Spleen (tissue), 11 donors: ENCODE measurements at regions not wholly inside any gene's neighbourhood (a gene's known extent, or its start where the extent isn't known, plus 50 kb on each side); places are given as distances from the start of the nearest gene placed in this dataset.

ENCODE experiments used
- DNase-seq: peaks from one replicate; pipeline ENCODE4 v3.0.0-alpha.2; 2020
- H3K27ac ChIP-seq, 8 donors: fragments of 200-600 bp; sonication (generic) in 7 of 8; 1 replicate in 4 of 8; 2 replicates in 4 of 8; pipeline versions ENCODE4 v1.5.0 to v1.8.0; 2016 to 2021; ENCODE audit warnings: inconsistent platforms in 4 of 8, mild to moderate bottlenecking in 4 of 8, moderate library complexity in 1 of 8
- H3K27me3 ChIP-seq, 7 donors: fragments of 200-600 bp; sonication (generic) in 6 of 7; replicated peaks in 1 of 7; 1 replicate in 4 of 7; 2 replicates in 3 of 7; pipeline versions ENCODE4 v1.5.0 to v1.8.0; 2016 to 2021; ENCODE audit warnings: inconsistent platforms in 3 of 7, mild to moderate bottlenecking in 1 of 7
- H3K36me3 ChIP-seq, 6 donors: fragments of 200-600 bp; sonication (generic) in 5 of 6; 1 replicate in 4 of 6; 2 replicates in 2 of 6; pipeline versions ENCODE4 v1.5.0 to v1.8.0; 2016 to 2021; ENCODE audit warnings: inconsistent platforms in 2 of 6
- H3K4me1 ChIP-seq, 6 donors: fragments of 200-600 bp; sonication (generic) in 5 of 6; 1 replicate in 3 of 6; 2 replicates in 3 of 6; pipeline versions ENCODE4 v1.5.0 to v1.8.0; 2016 to 2021; ENCODE audit warnings: inconsistent platforms in 3 of 6
- H3K4me3 ChIP-seq, 8 donors: fragments of 200-600 bp; sonication (generic) in 7 of 8; 1 replicate in 4 of 8; 2 replicates in 4 of 8; pipeline versions ENCODE4 v1.5.0 to v1.8.0; 2016 to 2021; ENCODE audit warnings: inconsistent platforms in 4 of 8, mild to moderate bottlenecking in 4 of 8, moderate library complexity in 2 of 8
- H3K9me3 ChIP-seq, 8 donors: fragments of 200-600 bp; sonication (generic) in 7 of 8; 1 replicate in 4 of 8; 2 replicates in 4 of 8; pipeline versions ENCODE4 v1.5.0 to v1.8.0; 2016 to 2021; ENCODE audit warnings: inconsistent platforms in 4 of 8
- POLR2A ChIP-seq, 3 donors: fragments of 450-650 bp; IDR thresholded peaks; one replicate each; pipeline ENCODE4 v1.5.1; 2017; ENCODE audit warnings: antibody characterized with exemption in 3 of 3, mild to moderate bottlenecking in 1 of 3
- POLR2AphosphoS5 ChIP-seq, 3 donors: sonication (generic); formaldehyde crosslinking; IDR thresholded peaks; one replicate each; pipeline ENCODE4 v1.5.1; 2017; ENCODE audit warnings: antibody characterized with exemption in 3 of 3
- WGBS, 5 donors: extraction: QIAGEN DNeasy Blood & Tissue Kit in 3 of 5; methylation state at CpG; one replicate each; pipeline versions ENCODE4 v1.1.5 to v1.1.7; 2013 to 2018; 5-methylcytosine and 5-hydroxymethylcytosine counted together
- intact Hi-C: fragments of 100-400 bp; cut with DNase I; formaldehyde crosslinking; loops from one replicate; pipeline ENCODE4 v1.15.0; 2023; ENCODE audit warnings: low total_unique reads
- TF ChIP-seq, protein P1 (sequence below), 11 experiments: fragments of 200-600 bp in 7 of 11; fragments of 450-650 bp in 4 of 11; sonication (generic) in 4 of 11; IDR thresholded peaks in 8 of 11; conservative IDR thresholded peaks in 3 of 11; 1 replicate in 7 of 11; 2 replicates in 4 of 11; pipeline versions ENCODE4 v1.4.0 to v1.8.0; 2016 to 2021; ENCODE audit warnings: antibody characterized with exemption in 11 of 11, inconsistent platforms in 4 of 11, mild to moderate bottlenecking in 1 of 11
- donor health status: healthy with polysubstance abuse.
- donor health status: DM: no; HTN: no; CAD: no; lungs with moderate emphysema.
- donor health status: DM: no; HTN: no; CAD: no.
- donor health status: Bipolar disorder and iron deficiency.
- donor health status: healthy.
- donor health status: DM: no; HTN: no; CAD: no.
- donor health status: DM: yes; HTN: yes; CAD: no.

DNA sequence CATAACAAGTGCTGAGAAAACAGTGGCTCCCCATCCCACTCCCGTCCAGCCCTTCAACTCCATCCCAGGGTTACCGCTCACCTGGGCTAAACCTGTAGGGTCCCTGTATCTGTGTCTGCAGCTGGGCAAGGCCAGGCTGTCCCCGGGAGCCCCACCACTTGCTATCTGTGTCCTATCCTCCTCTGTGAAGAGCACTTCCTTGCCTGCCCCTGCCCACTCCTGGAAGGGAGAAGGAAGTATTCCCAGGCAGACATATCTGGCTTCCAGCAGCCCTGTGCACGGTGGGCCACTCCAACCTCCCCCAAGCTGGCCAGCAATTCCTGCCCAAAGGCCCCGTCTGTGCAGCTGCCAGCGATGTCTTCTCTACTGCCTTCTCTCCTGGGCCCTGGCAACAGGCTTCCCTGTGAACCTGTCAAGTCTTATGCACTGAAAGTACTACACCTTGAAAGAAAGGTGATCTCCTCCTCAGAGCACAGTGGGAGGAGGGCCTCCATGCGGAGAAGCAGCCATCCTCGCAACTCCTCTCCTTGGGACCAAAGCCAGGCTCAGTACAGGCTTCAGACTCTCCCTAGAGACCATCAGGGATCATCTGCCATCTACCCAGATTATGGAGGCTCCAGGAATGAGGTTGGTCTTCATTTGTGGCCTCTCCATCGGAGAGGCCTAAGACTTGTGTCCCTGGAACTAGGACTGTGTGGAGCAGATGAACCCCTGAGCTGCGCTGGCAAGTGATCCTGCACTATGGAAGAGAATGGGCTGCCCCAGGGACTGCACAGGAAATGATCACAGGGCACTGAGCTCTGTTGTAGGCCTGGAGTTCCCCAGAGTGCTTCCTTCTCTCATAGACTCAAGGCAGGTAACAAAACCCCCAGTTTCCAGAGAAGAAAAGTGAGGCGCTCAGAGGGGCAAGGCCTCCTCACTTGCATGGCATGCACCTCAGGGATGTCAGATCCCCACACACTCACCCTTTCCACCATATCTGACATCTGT lies 663.6 kb downstream of the BCL11B start:
- Histone ChIP-seq H3K27ac (no peak overlapping the region), H3K36me3 (no peaks in the 10 kb centered on the region), H3K4me3 (no peak overlapping the region), H3K9me3 (no peaks in the 10 kb centered on the region), H3K27me3 (no peaks in the 10 kb centered on the region), H3K4me1 (no peaks in the 10 kb centered on the region)
- WGBS, 5 donors, result 82 to 91% (median 84%) methylated on average over 11 of the region's 11 CpGs
- TF ChIP-seq POLR2A (IDR thresholded peaks at IDR 0.05) (no peak), POLR2AphosphoS5 (IDR thresholded peaks at IDR 0.05) (no peak)
- TF ChIP-seq, protein P1, sequence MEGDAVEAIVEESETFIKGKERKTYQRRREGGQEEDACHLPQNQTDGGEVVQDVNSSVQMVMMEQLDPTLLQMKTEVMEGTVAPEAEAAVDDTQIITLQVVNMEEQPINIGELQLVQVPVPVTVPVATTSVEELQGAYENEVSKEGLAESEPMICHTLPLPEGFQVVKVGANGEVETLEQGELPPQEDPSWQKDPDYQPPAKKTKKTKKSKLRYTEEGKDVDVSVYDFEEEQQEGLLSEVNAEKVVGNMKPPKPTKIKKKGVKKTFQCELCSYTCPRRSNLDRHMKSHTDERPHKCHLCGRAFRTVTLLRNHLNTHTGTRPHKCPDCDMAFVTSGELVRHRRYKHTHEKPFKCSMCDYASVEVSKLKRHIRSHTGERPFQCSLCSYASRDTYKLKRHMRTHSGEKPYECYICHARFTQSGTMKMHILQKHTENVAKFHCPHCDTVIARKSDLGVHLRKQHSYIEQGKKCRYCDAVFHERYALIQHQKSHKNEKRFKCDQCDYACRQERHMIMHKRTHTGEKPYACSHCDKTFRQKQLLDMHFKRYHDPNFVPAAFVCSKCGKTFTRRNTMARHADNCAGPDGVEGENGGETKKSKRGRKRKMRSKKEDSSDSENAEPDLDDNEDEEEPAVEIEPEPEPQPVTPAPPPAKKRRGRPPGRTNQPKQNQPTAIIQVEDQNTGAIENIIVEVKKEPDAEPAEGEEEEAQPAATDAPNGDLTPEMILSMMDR (IDR thresholded peaks at IDR 0.05 in 8 of 11, conservative IDR thresholded peaks at IDR 0.05 in 3 of 11), result no peak
- intact Hi-C loops, result no loop called here
- no peak for DNase-seq

DNA sequence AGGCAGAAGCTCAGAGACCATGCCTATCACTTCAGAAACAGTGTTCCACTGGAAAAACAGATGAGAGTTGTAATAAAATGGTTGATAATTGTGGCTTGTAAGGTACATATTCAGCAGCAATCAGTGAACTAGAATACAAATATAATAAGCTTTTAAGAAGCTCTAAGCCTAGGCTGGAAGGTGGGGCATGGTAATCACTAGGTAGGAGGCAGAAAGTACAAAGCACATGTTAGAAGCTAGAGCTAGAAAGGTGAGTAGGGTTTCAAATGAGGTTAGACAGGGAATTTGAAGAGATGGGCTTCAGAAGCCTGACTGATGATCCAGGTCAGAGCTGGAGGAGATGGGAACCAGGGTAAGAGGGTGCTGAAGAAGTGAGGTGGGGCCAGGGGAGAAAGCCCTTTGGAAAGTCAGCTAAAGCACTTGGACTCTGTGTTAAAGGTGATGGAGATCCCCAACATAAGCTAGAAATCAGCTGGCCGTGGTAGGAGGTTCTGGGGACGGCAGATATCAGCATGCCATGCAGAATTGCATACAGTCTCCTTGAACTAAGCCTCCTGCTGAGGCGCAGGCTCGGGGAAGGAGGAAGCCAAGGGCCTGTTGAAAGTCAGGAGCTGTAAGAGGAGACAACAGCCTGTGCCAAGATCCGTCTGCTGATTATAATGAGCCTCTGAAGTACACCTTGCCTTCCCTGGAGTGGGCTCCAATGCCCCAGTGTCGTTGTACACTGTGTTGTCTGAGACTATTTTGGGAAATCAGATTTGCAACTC lies 659.4 kb downstream of the BCL11B start:
- Histone ChIP-seq H3K27ac (no peak overlapping the region), H3K36me3 (no peaks in the 10 kb centered on the region), H3K4me1 (no peaks in the 10 kb centered on the region), H3K27me3 (no peaks in the 10 kb centered on the region), H3K9me3 (peaks cover 0 to 20% (median 4%) of the 10 kb centered on the region in 8 donors), H3K4me3 (no peak overlapping the region)
- no peak for TF ChIP-seq POLR2AphosphoS5 (IDR thresholded peaks at IDR 0.05)
- TF ChIP-seq, protein P1 (IDR thresholded peaks at IDR 0.05 in 8 of 11, conservative IDR thresholded peaks at IDR 0.05 in 3 of 11), result no peak
- no peak for TF ChIP-seq POLR2A (IDR thresholded peaks at IDR 0.05)
- 60 to 74% (median 71%) methylated on average over 6 of the region's 6 CpGs for WGBS, 5 donors
- no peak for DNase-seq
- intact Hi-C loops, result no loop called here

DNA sequence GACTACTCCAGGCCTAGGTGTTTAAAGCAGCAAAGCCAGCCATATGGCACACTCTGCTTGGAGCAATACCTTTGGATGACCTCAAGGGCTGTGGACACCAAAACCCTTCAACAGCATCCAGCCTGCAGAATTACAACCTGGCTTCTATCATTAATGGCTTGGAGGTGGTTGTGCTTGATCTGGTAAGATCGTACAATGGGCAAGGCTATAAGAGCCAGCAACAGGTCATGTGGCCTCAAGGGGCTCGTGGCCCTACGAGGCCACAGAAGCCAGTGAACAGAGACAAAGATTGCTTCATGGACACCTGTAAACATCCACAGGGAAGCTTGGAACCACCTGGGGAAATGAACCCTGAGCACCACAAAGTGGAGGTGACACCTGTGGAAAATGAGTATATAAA lies 657.3 kb downstream of the BCL11B start:
- TF ChIP-seq POLR2AphosphoS5 (IDR thresholded peaks at IDR 0.05) (no peak), POLR2A (IDR thresholded peaks at IDR 0.05) (no peak)
- TF ChIP-seq, protein P1 (IDR thresholded peaks at IDR 0.05 in 8 of 11, conservative IDR thresholded peaks at IDR 0.05 in 3 of 11), result no peak
- Histone ChIP-seq H3K4me1 (no peaks in the 10 kb centered on the region), H3K9me3 (peaks cover 0 to 28% (median 8%) of the 10 kb centered on the region in 8 donors), H3K27ac (no peak overlapping the region), H3K36me3 (no peaks in the 10 kb centered on the region), H3K4me3 (no peak overlapping the region), H3K27me3 (no peaks in the 10 kb centered on the region)
- intact Hi-C loops, result no loop called here
- WGBS, 5 donors, result 81 to 96% (median 86%) methylated on average over 3 of the region's 3 CpGs
- no peak for DNase-seq
